K562 (cell line): ENCODE measurements at regions not wholly inside any gene's neighbourhood (a gene's known extent, or its start where the extent isn't known, plus 50 kb on each side); places are given as distances from the start of the nearest gene placed in this dataset.

Experiments used
- ATAC-seq: fragments of 200-7000 bp; cut with Tn5 transposase; 3 replicates; pipeline ENCODE4 v1.9.1; 2020; ENCODE audit warnings: moderate library complexity
- BruUV-seq: library from RNA; stranded (reverse); fragments of 400-500 nt; replicated peaks from 2 replicates; lab custom pipeline; 2021; lab: Mats Ljungman, UMichigan
- CTCF ChIA-PET: fragments of 300-600 bp; formaldehyde crosslinking; extraction: SDS; loops from one replicate; lab custom pipeline; 2021; ENCODE audit warnings: low intra/inter-chr PET ratio; lab: Yijun Ruan, JAX
- POLR2A ChIA-PET: fragments of 300-600, 350-650 bp; sonication (Branson Sonifier 250); formaldehyde crosslinking; extraction: SDS; loops from one replicate; lab custom pipeline; 2021; ENCODE audit warnings: antibody characterized with exemption, inconsistent platforms; lab: Yijun Ruan, JAX
- DNase-seq, 4 experiments: peaks; one replicate each; pipeline versions ENCODE4 v3.0.0 to v3.0.0-alpha.2; 2011 to 2018; ENCODE audit warnings: low spot score in 3 of 4, mixed read lengths in 3 of 4; ENCODE audit errors: extremely low read depth in 1 of 4
- FAIRE-seq: peaks from 2 replicates; lab custom pipeline; 2011; peaks lifted over from hg19 to GRCh38; lab: Jason Lieb, UNC
- H2AFZ ChIP-seq: 2 replicates; pipeline ENCODE4 v1.6.0; 2011; ENCODE audit warnings: low read depth, low read length, control low read depth, inconsistent platforms
- H3K27ac ChIP-seq: fragments of 200-600 bp; 3 replicates; pipeline ENCODE4 v1.8.0; 2011; ENCODE audit warnings: low read depth, mild to moderate bottlenecking, control low read depth, inconsistent platforms, low read length, moderate library complexity, mixed read lengths; ENCODE audit errors: extremely low read depth
- H3K27me3 ChIP-seq, 2 experiments: fragments of 300-600 bp in 1 of 2; 2 replicates in 1 of 2; 3 replicates in 1 of 2; pipeline versions ENCODE4 v1.6.0 to v1.8.0; 2011; ENCODE audit warnings: inconsistent platforms in 2 of 2, low read length in 2 of 2, mild to moderate bottlenecking in 1 of 2, mixed read lengths in 1 of 2, moderate library complexity in 1 of 2; ENCODE audit not compliant: control insufficient read depth in 2 of 2, insufficient read depth in 2 of 2
- H3K36me3 ChIP-seq: fragments of 300-600 bp; 3 replicates; pipeline ENCODE4 v1.8.0; 2011; ENCODE audit warnings: mild to moderate bottlenecking, low read length, inconsistent platforms; ENCODE audit not compliant: control insufficient read depth, insufficient read depth
- H3K4me1 ChIP-seq, 2 experiments: fragments of 200-600 bp in 1 of 2; replicated peaks in 1 of 2; 2 replicates in 1 of 2; 3 replicates in 1 of 2; pipeline versions ENCODE4 v1.5.1 to v1.8.0; 2011; ENCODE audit warnings: inconsistent platforms in 2 of 2, low read length in 2 of 2, mild to moderate bottlenecking in 1 of 2, mixed read lengths in 1 of 2, moderate library complexity in 1 of 2; ENCODE audit not compliant: control insufficient read depth in 2 of 2, insufficient read depth in 2 of 2
- H3K4me2 ChIP-seq: 2 replicates; pipeline ENCODE4 v1.6.1; 2011; ENCODE audit warnings: low read length, control low read depth, inconsistent platforms, mixed read lengths; ENCODE audit not compliant: insufficient read depth
- H3K4me3 ChIP-seq: fragments of 200-600 bp; sonication (generic), shearing (Covaris generic); 2 replicates; pipeline ENCODE4 v1.5.1; 2016; ENCODE audit warnings: control low read depth, inconsistent platforms
- H3K79me2 ChIP-seq: fragments of 200-600 bp; 3 replicates; pipeline ENCODE4 v1.8.0; 2011; ENCODE audit warnings: low read length, inconsistent platforms; ENCODE audit not compliant: control insufficient read depth, insufficient read depth
- H3K9ac ChIP-seq, 2 experiments: 2 replicates each; pipeline versions ENCODE4 v1.6.0 to v1.6.1; 2011; ENCODE audit warnings: low read depth in 2 of 2, low read length in 2 of 2, control low read depth in 1 of 2, inconsistent platforms in 1 of 2, mild to moderate bottlenecking in 1 of 2, mixed read lengths in 1 of 2; ENCODE audit not compliant: insufficient read depth in 1 of 2
- H3K9me1 ChIP-seq: one replicate; pipeline ENCODE4 v1.6.0; 2011; ENCODE audit warnings: inconsistent platforms, mild to moderate bottlenecking, low read length, moderate library complexity; ENCODE audit not compliant: control insufficient read depth, insufficient read depth
- H3K9me3 ChIP-seq: replicated peaks from 2 replicates; pipeline ENCODE4 v1.5.1; 2011; ENCODE audit warnings: low read depth, low read length, inconsistent platforms; ENCODE audit not compliant: control insufficient read depth, insufficient read depth
- H4K20me1 ChIP-seq: replicated peaks from 2 replicates; pipeline ENCODE4 v1.6.1; 2011; ENCODE audit warnings: low read length, inconsistent platforms, mixed read lengths; ENCODE audit not compliant: control insufficient read depth, insufficient read depth
- CBFB ChIP-seq: sonication (generic); formaldehyde crosslinking; IDR thresholded peaks from 2 replicates; pipeline ENCODE4 v1.4.0; 2020; ENCODE audit warnings: mild to moderate bottlenecking, missing genetic modification reagents
- CBX8 ChIP-seq: fragments of 200-600 bp; sonication (generic); IDR thresholded peaks from 2 replicates; pipeline ENCODE4 v1.6.1; 2012; ENCODE audit warnings: borderline replicate concordance, mixed run types, low read depth, mild to moderate bottlenecking, moderate library complexity, mixed read lengths, low read length, control low read depth, inconsistent platforms; ENCODE audit not compliant: poor library complexity, severe bottlenecking; ENCODE audit errors: extremely low read depth
- HNRNPLL ChIP-seq: fragments of 200-400 bp; formaldehyde crosslinking; IDR thresholded peaks from 2 replicates; pipeline ENCODE4 v1.6.1; 2017; ENCODE audit warnings: low read length, low read depth, mild to moderate bottlenecking; ENCODE audit not compliant: poor library complexity, severe bottlenecking
- HSF4 ChIP-seq: fragments of 250-450 bp; sonication (Bioruptor Pico); IDR thresholded peaks from 2 replicates; pipeline ENCODE4 v2.1.2; 2022; ENCODE audit warnings: mild to moderate bottlenecking, moderate library complexity, borderline replicate concordance
- MXI1 ChIP-seq: IDR thresholded peaks from 2 replicates; pipeline ENCODE4 v1.6.1; 2011; ENCODE audit warnings: low read depth, mild to moderate bottlenecking, improper control_type of control experiment, low read length
- RREB1 ChIP-seq: fragments of 250-450 bp; sonication (Bioruptor Pico); IDR thresholded peaks from 2 replicates; pipeline ENCODE4 v1.4.0; 2020
- SIN3A ChIP-seq, 2 experiments: fragments of 150-350 bp in 1 of 2; IDR thresholded peaks; 2 replicates each; pipeline ENCODE4 v1.6.1; 2011 to 2016; ENCODE audit warnings: borderline replicate concordance in 2 of 2, low read depth in 2 of 2, low read length in 2 of 2, mild to moderate bottlenecking in 2 of 2, moderate library complexity in 2 of 2; ENCODE audit not compliant: control insufficient read depth in 1 of 2
- U2AF1 ChIP-seq: fragments of 200-400 bp; formaldehyde crosslinking; optimal IDR thresholded peaks from 2 replicates; pipeline ENCODE3; 2017; ENCODE audit warnings: mild to moderate bottlenecking, low read depth, low read length, moderate library complexity
- ZNF280A ChIP-seq: fragments of 450-650 bp; IDR thresholded peaks from 2 replicates; pipeline ENCODE4 v1.6.1; 2018; ENCODE audit warnings: mild to moderate bottlenecking, low read depth; ENCODE audit not compliant: partially characterized antibody
- ZNF324 ChIP-seq: fragments of 250-450 bp; sonication (Bioruptor Pico); IDR thresholded peaks from 2 replicates; pipeline ENCODE4 v1.4.0; 2020; ENCODE audit warnings: mild to moderate bottlenecking
- ZNF583 ChIP-seq: fragments of 250-450 bp; sonication (Bioruptor Pico); IDR thresholded peaks from 2 replicates; pipeline ENCODE4 v1.4.0; 2020
- WGBS: fragments of 100-300 bp; shearing (Covaris generic); methylation state at CpG from one replicate; pipeline ENCODE4 v1.1.6; 2016; ENCODE audit warnings: low coverage, mixed read lengths; ENCODE audit not compliant: insufficient coverage; ENCODE audit errors: missing lambda C conversion rate; 5-methylcytosine and 5-hydroxymethylcytosine counted together
- in situ Hi-C: fragments of 300-500 bp; cut with MboI; formaldehyde crosslinking; loops from 4 replicates; pipeline ENCODE4 v1.15.0; 2018; ENCODE audit warnings: inconsistent platforms, mixed read lengths
- intact Hi-C: fragments of 100-400 bp; cut with micrococcal nuclease; formaldehyde crosslinking; loops from 2 replicates; pipeline ENCODE4 v1.14.2; 2022
- TF ChIP-seq, protein P1 (sequence below): fragments of 450-650 bp; formaldehyde crosslinking; IDR thresholded peaks from 2 replicates; pipeline ENCODE4 v1.4.0; 2022; ENCODE audit warnings: missing genetic modification characterization

- Histone ChIP-seq H3K36me3 (no peaks in the 10 kb centered on the region), H4K20me1 (0 out of 2 replicates have a peak, but pooled peaks cover 3% of the 10 kb centered on the region), H3K9me1 (no peaks in the 10 kb centered on the region), H3K79me2 (no peaks in the 10 kb centered on the region), H2AFZ (no peak overlapping the region), H3K9ac (no peak overlapping the region), H3K27me3 (peaks cover 23 to 41% of the 10 kb centered on the region in 2 experiments), H3K9me3 (no peaks in the 10 kb centered on the region), H3K4me1 (no peaks in the 10 kb centered on the region), H3K4me3 (no peak overlapping the region), H3K4me2 (no peak overlapping the region), H3K27ac (no peak overlapping the region)
- FAIRE-seq (no peak), ATAC-seq (no peak), DNase-seq (no peak)
- in situ Hi-C loops, result no loop called here
- BruUV-seq, result no TSS peak
- ChIA-PET POLR2A (no interaction called here), CTCF (no interaction called here)
- TF ChIP-seq ZNF280A, result no peak
- no peak for TF ChIP-seq ZNF324 (CRISPR knock-in tag)
- TF ChIP-seq, protein P1, sequence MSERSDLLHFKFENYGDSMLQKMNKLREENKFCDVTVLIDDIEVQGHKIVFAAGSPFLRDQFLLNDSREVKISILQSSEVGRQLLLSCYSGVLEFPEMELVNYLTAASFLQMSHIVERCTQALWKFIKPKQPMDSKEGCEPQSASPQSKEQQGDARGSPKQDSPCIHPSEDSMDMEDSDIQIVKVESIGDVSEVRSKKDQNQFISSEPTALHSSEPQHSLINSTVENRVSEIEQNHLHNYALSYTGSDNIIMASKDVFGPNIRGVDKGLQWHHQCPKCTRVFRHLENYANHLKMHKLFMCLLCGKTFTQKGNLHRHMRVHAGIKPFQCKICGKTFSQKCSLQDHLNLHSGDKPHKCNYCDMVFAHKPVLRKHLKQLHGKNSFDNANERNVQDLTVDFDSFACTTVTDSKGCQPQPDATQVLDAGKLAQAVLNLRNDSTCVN (CRISPR knock-in tag), result no peak
- no peak for TF ChIP-seq CBX8
- TF ChIP-seq HSF4 (CRISPR knock-in tag), result no peak
- no peak for TF ChIP-seq ZNF583 (CRISPR knock-in tag)
- TF ChIP-seq CBFB (CRISPR knock-in tag), result no peak
- no peak for TF ChIP-seq RREB1
- TF ChIP-seq SIN3A (IDR thresholded peaks at IDR 0.05; ENCODE audit: borderline replicate concordance in 2 of 2, control insufficient read depth in 1 of 2, low read depth in 2 of 2, low read length in 2 of 2), result no peak
- TF ChIP-seq HNRNPLL, result no peak
- no peak for TF ChIP-seq MXI1
- no peak for TF ChIP-seq U2AF1
- intact Hi-C loops, result no loop called here
- 0% methylated on average over 1 of the region's 1 CpG for WGBS
Observed at GRCh38 chr5:73279805-73280204, 106.8 kb downstream of the TMEM174 start.
